Gastroesophageal sphincter (tissue), 4 donors: ENCODE measurements at regions not wholly inside any gene's neighbourhood (a gene's known extent, or its start where the extent isn't known, plus 50 kb on each side); places are given as distances from the start of the nearest gene placed in this dataset.

Source experiments
- ATAC-seq: fragments of 150-250 bp; one replicate; pipeline ENCODE4 v1.9.1; 2016; ENCODE audit warnings: mild to moderate bottlenecking, moderate library complexity
- H3K27ac ChIP-seq, 4 donors: fragments of 200-600 bp; sonication (generic) in 3 of 4; 1 replicate in 3 of 4; 2 replicates in 1 of 4; pipeline ENCODE4 v1.5.1; 2016 to 2019
- H3K27me3 ChIP-seq: fragments of 200-600 bp; sonication (generic); one replicate; pipeline ENCODE4 v1.5.1; 2019
- H3K36me3 ChIP-seq, 2 donors: fragments of 200-600 bp; sonication (generic); one replicate each; pipeline ENCODE4 v1.5.1; 2019; ENCODE audit warnings: control low read depth in 1 of 2
- H3K4me1 ChIP-seq, 3 donors: fragments of 200-600 bp; sonication (generic); 1 replicate in 2 of 3; 2 replicates in 1 of 3; pipeline ENCODE4 v1.5.1; 2016 to 2019; ENCODE audit warnings: control low read depth in 2 of 3
- H3K4me3 ChIP-seq, 2 donors: fragments of 200-600 bp; sonication (generic); one replicate each; pipeline ENCODE4 v1.5.1; 2019; ENCODE audit warnings: mild to moderate bottlenecking in 1 of 2, moderate library complexity in 1 of 2
- H3K9me3 ChIP-seq, 3 donors: fragments of 200-600 bp; sonication (generic); one replicate each; pipeline ENCODE4 v1.5.1; 2017 to 2019; ENCODE audit warnings: control low read depth in 2 of 3
- CTCF ChIP-seq, 4 experiments: fragments of 200-600 bp in 2 of 4; fragments of 450-650 bp in 2 of 4; sonication (generic) in 1 of 4; IDR thresholded peaks; one replicate each; pipeline ENCODE4 v1.5.1; 2017 to 2019; ENCODE audit warnings: antibody characterized with exemption in 4 of 4, mild to moderate bottlenecking in 2 of 4, moderate library complexity in 2 of 4
- EP300 ChIP-seq: sonication (generic); formaldehyde crosslinking; IDR thresholded peaks from one replicate; pipeline ENCODE4 v1.6.1; 2017; ENCODE audit warnings: antibody characterized with exemption, mild to moderate bottlenecking
- POLR2A ChIP-seq, 2 donors: fragments of 450-650 bp; IDR thresholded peaks; one replicate each; pipeline ENCODE4 v1.6.1; 2017; ENCODE audit warnings: antibody characterized with exemption in 2 of 2, mild to moderate bottlenecking in 2 of 2, moderate library complexity in 1 of 2
- POLR2AphosphoS5 ChIP-seq: sonication (generic); formaldehyde crosslinking; IDR thresholded peaks from one replicate; pipeline ENCODE4 v1.6.1; 2017; ENCODE audit warnings: antibody characterized with exemption
- WGBS, 2 donors: methylation state at CpG; one replicate each; pipeline ENCODE4 v1.1.5; 2018; ENCODE audit warnings: low coverage in 1 of 2; 5-methylcytosine and 5-hydroxymethylcytosine counted together

- Histone ChIP-seq H3K4me1 (no peaks in the 10 kb centered on the region), H3K36me3 (no peaks in the 10 kb centered on the region), H3K27me3 (no peaks in the 10 kb centered on the region), H3K9me3 (no peaks in the 10 kb centered on the region), H3K4me3 (no peak overlapping the region), H3K27ac (no peak overlapping the region)
- no peak for ATAC-seq
- 82 to 100% methylated on average over 1 of the region's 1 CpG for WGBS, 2 donors
- TF ChIP-seq EP300, result no peak
- no peak for TF ChIP-seq POLR2AphosphoS5
- no peak for TF ChIP-seq POLR2A (IDR thresholded peaks at IDR 0.05)
- TF ChIP-seq CTCF (IDR thresholded peaks at IDR 0.05), result no peak
Observed at GRCh38 chr2:185306119-185306518, 432.5 kb upstream of the FSIP2 start.

GRCh38 chr2:185316383-185316782 is 422.2 kb upstream of the FSIP2 start:
- Histone ChIP-seq H3K36me3 (no peaks in the 10 kb centered on the region), H3K9me3 (no peaks in the 10 kb centered on the region), H3K4me1 (no peaks in the 10 kb centered on the region), H3K27me3 (no peaks in the 10 kb centered on the region), H3K4me3 (no peak overlapping the region), H3K27ac (no peak overlapping the region)
- ATAC-seq, result no peak
- TF ChIP-seq EP300, result no peak
- TF ChIP-seq CTCF (IDR thresholded peaks at IDR 0.05), result no peak
- TF ChIP-seq POLR2A (IDR thresholded peaks at IDR 0.05), result no peak
- no peak for TF ChIP-seq POLR2AphosphoS5
- WGBS, 2 donors, result 64 to 100% methylated on average over 1 to 2 of the region's 2 CpGs

- Histone ChIP-seq H3K9me3 (no peaks in the 10 kb centered on the region), H3K4me3 (no peak overlapping the region), H3K27ac (no peak overlapping the region), H3K27me3 (no peaks in the 10 kb centered on the region), H3K36me3 (no peaks in the 10 kb centered on the region), H3K4me1 (no peaks in the 10 kb centered on the region)
- TF ChIP-seq CTCF (IDR thresholded peaks at IDR 0.05), result no peak
- TF ChIP-seq POLR2AphosphoS5, result no peak
- TF ChIP-seq EP300, result no peak
- TF ChIP-seq POLR2A (IDR thresholded peaks at IDR 0.05), result no peak
- 34 to 40% methylated on average over 2 of the region's 2 CpGs for WGBS, 2 donors
- ATAC-seq, result no peak
Observed at GRCh38 chr2:185318271-185318724, 420.3 kb upstream of the FSIP2 start.

GRCh38 chr2:185335879-185336278 is 402.7 kb upstream of the FSIP2 start:
- WGBS, 2 donors, result 88 to 100% methylated on average over 3 of the region's 3 CpGs

GRCh38 chr2:185337033-185337432 is 401.6 kb upstream of the FSIP2 start:
- TF ChIP-seq POLR2A (IDR thresholded peaks at IDR 0.05), result no peak
- TF ChIP-seq POLR2AphosphoS5, result no peak
- no peak for TF ChIP-seq EP300
- no peak for TF ChIP-seq CTCF (IDR thresholded peaks at IDR 0.05)
- Histone ChIP-seq H3K36me3 (no peaks in the 10 kb centered on the region), H3K27ac (no peak overlapping the region), H3K27me3 (no peaks in the 10 kb centered on the region), H3K4me3 (no peak overlapping the region), H3K9me3 (no peaks in the 10 kb centered on the region), H3K4me1 (no peaks in the 10 kb centered on the region)
- no peak for ATAC-seq
- WGBS, 2 donors, result 80 to 91% methylated on average over 1 of the region's 1 CpG

More at GRCh38 chr2:185335879-185336278, 402.7 kb upstream of the FSIP2 start:
- Histone ChIP-seq H3K9me3 (no peaks in the 10 kb centered on the region), H3K27ac (no peak overlapping the region), H3K4me1 (no peaks in the 10 kb centered on the region), H3K4me3 (no peak overlapping the region), H3K27me3 (no peaks in the 10 kb centered on the region), H3K36me3 (no peaks in the 10 kb centered on the region)
- TF ChIP-seq EP300, result no peak
- TF ChIP-seq POLR2AphosphoS5, result no peak
- no peak for TF ChIP-seq CTCF (IDR thresholded peaks at IDR 0.05)
- ATAC-seq, result no peak
